Muscle of leg (tissue), 3 donors: ENCODE measurements at regions not wholly inside any gene's neighbourhood (a gene's known extent, or its start where the extent isn't known, plus 50 kb on each side); places are given as distances from the start of the nearest gene placed in this dataset.

Experiments used
- DNase-seq: peaks from one replicate; pipeline ENCODE4 v3.0.0; 2013
- H3K27ac ChIP-seq: one replicate; pipeline ENCODE4 v1.5.1; 2013; ENCODE audit warnings: mild to moderate bottlenecking, low read length, control low read depth
- H3K27me3 ChIP-seq: one replicate; pipeline ENCODE4 v1.6.1; 2013; ENCODE audit warnings: low read length; ENCODE audit not compliant: control insufficient read depth, insufficient read depth
- H3K36me3 ChIP-seq: one replicate; pipeline ENCODE4 v1.6.1; 2013; ENCODE audit warnings: low read length; ENCODE audit not compliant: control insufficient read depth, insufficient read depth
- H3K4me1 ChIP-seq: one replicate; pipeline ENCODE4 v1.6.1; 2013; ENCODE audit warnings: low read length; ENCODE audit not compliant: control insufficient read depth, insufficient read depth
- H3K4me3 ChIP-seq: one replicate; pipeline ENCODE4 v1.5.1; 2013; ENCODE audit warnings: low read length, control low read depth
- H3K9me3 ChIP-seq: replicated peaks from 2 replicates; pipeline ENCODE4 v1.6.1; 2013; ENCODE audit warnings: low read depth, low read length; ENCODE audit not compliant: control insufficient read depth
- WGBS: methylation state at CpG from one replicate; pipeline ENCODE4 v1.1.5; 2013; ENCODE audit warnings: missing lambda C conversion rate; ENCODE audit not compliant: insufficient coverage; 5-methylcytosine and 5-hydroxymethylcytosine counted together

DNA sequence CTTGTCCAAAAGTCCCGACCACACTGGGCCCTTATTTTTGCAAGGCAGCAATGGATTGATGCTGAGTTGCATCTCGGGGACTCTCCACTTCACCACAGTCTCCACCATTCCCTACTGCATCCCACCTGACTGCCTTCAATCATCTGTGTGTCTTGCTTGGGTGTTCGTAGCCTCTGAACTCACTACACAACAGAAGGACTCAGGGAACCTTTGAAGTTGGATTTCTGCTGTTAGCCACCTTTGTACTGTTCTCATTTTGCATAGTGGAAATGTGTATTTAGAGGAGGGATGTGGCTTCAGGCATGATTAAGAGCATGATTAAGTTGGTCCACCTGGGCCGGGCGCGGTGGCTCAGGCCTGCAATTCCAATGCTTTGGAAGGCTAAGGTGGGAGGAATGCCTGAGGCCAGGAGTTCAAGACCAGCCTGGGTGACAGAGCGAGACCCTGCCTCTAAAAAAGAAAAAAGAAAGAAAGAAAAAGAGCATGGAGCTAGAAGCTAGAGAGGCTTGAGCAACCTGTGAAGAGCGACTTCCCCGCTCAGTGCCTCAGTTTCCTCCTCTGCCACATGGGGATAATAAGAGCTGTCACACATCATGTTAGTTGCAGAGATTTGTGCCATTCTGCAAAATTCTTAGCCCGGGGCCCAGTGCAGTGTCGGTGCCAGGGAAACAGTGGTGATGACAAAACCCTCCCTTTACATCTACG lies 121.3 kb upstream of the PTPN1 start:
- H3K4me1 ChIP-seq, result peaks cover 16% of the 10 kb centered on the region
- H3K4me3 ChIP-seq, result no peak overlapping the region
- no peak overlapping the region for H3K27ac ChIP-seq
- H3K36me3 ChIP-seq, result no peaks in the 10 kb centered on the region
- H3K27me3 ChIP-seq, result no peaks in the 10 kb centered on the region
- WGBS, result 83% methylated on average over 6 of the region's 12 CpGs
- no peaks in the 10 kb centered on the region for H3K9me3 ChIP-seq
- no peak for DNase-seq

DNA sequence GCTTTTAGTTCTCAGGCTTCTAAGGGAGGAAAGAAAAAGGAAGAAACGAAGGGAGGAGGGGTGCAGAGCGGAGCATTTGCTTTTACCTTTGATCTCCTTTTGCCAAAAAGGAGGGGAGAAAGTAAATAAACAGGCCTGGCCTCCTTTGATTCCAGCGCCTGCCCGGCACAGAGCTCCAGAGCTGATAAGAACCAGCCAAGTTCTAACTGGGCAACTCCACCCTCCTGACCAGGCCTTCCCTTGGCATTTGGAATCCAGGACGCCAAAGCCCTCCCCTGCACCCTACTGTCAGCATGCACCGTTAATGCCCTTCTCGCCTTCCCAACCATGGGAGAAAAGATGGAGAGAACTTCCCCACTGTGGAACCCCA lies 120.8 kb upstream of the PTPN1 start:
- Histone ChIP-seq H3K4me1 (peaks cover 22% of the 10 kb centered on the region), H3K27ac (no peak overlapping the region), H3K9me3 (no peaks in the 10 kb centered on the region), H3K4me3 (no peak overlapping the region), H3K36me3 (no peaks in the 10 kb centered on the region), H3K27me3 (no peaks in the 10 kb centered on the region)
- WGBS, result 60% methylated on average over 4 of the region's 7 CpGs
- DNase-seq, result no peak

- 82% methylated on average over 4 of the region's 14 CpGs for WGBS
- H3K9me3 ChIP-seq, result no peaks in the 10 kb centered on the region
- no peaks in the 10 kb centered on the region for H3K27me3 ChIP-seq
- H3K4me3 ChIP-seq, result no peak overlapping the region
- H3K4me1 ChIP-seq, result peaks cover 23% of the 10 kb centered on the region
- no peaks in the 10 kb centered on the region for H3K36me3 ChIP-seq
- no peak for DNase-seq
- no peak overlapping the region for H3K27ac ChIP-seq
Measured at GRCh38 chr20:50389808-50390684, 120.1 kb upstream of the PTPN1 start.

DNA sequence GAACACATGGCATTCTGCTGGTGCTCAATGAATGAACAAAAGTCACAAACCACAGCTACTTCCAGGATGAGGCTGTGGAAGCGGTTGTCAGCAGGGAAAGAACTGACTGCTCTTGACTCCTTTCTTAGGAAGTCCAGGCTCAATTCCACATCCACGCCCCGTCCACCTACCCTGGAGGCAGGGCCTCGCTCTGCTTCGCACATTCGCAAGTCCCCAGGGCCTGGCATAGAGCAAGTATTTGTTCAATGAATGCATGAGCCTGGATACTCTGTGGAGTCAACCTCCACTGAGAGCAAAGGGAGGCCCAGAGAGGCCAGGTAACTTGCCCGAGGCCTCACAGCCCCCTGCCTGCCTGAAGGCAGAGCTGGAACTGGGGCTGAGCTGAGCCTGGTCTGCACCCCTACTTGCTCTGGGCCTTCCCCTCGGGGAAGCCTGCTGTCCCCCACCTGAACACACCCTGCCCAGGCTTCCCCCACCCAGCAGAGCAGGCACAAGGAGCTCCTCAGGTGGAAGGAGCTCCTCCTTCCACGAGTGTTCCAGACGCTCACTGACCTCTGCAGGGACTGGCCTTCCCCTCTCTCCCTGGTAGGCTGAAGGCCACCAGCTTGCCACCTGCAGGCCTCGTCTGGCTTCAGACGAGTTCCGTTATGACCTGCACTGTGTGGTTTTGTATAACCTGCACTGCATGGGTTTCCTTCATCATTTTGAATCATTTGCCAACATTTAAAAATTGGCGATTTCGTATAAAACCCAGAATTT lies 119.3 kb upstream of the PTPN1 start:
- H3K9me3 ChIP-seq, result no peaks in the 10 kb centered on the region
- WGBS, result 92% methylated on average over 8 of the region's 15 CpGs
- no peak overlapping the region for H3K27ac ChIP-seq
- peaks cover 23% of the 10 kb centered on the region for H3K4me1 ChIP-seq
- H3K27me3 ChIP-seq, result no peaks in the 10 kb centered on the region
- no peak overlapping the region for H3K4me3 ChIP-seq
- DNase-seq, result no peak
- no peaks in the 10 kb centered on the region for H3K36me3 ChIP-seq

DNA sequence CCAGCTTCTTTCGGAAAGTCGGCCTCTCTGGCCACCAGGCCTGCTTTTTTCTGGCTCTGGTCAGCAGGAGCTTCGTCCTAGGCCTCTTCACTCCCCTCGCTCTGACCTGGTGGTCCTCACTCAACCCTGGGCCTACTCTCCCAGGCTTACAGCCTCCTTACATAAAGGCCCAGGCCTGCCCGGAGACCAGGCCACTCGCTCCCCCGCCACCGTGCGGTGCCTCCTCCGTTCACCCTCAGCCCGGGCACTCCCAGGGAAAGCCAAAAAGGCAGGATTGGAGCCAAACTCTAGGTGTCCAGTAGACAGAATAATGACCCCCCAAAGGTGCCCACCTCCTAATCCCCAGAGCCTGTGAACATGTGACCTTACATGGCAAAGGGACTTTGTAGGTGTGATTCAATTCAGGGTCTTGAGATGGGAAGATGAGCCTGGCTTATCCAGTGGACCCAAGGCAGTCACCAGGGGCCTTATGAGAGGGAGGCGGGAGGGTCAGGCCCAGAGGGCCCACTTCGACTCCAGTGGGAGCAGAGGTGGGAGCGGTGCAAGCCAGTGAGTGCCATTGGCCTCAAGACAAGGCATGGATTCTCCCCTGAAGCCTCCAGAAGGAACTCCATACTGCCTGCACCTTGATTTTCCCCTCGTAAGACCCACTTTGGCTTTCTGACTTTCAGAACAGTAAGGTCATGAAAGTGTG lies 118.6 kb upstream of the PTPN1 start:
- no peak overlapping the region for H3K27ac ChIP-seq
- H3K27me3 ChIP-seq, result no peaks in the 10 kb centered on the region
- WGBS, result 90% methylated on average over 14 of the region's 15 CpGs

DNA sequence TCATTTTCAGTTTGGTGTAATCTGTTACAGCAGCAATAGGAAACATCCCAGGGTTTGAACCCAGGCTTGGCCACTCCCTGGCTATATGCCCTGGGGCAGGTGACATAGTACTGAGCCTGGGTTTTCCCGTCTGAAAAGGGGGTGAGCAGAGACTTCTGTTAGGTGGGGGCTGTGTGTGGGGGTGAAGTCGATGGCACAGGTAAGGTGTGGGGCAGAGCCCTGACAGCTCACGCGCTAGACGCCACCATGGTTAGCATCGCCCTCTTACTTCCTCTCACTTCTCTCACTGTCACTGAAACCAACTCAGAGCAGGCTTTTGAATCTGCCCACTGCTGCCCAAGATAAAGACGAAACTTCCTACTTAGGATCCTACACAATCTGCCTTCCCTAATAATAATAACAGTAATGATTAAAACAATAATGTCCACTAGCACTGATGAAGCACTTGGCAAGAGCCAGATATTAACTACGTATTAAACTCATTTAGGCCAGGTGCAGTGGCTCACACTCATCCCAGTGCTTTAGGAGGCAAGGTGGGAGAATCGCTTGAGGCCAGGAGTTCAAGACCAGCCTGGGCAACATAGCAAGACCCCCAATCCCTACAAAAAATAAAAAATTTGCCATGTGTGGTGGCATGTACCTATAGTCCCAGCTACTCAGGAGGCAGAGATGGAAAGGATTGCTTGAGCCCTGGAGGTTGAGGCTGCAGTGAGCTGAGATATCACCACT lies 117.9 kb upstream of the PTPN1 start:
- no peaks in the 10 kb centered on the region for H3K36me3 ChIP-seq
- no peak for DNase-seq
- 90% methylated on average over 2 of the region's 9 CpGs for WGBS
- H3K9me3 ChIP-seq, result no peaks in the 10 kb centered on the region
- H3K4me3 ChIP-seq, result no peak overlapping the region
- H3K27ac ChIP-seq, result no peak overlapping the region
- peaks cover 25% of the 10 kb centered on the region for H3K4me1 ChIP-seq
- H3K27me3 ChIP-seq, result no peaks in the 10 kb centered on the region

More for the DNA sequence above, 118.6 kb upstream of the PTPN1 start:
- DNase-seq, result no peak
- Histone ChIP-seq H3K9me3 (no peaks in the 10 kb centered on the region), H3K36me3 (no peaks in the 10 kb centered on the region), H3K4me1 (peaks cover 20% of the 10 kb centered on the region), H3K4me3 (no peak overlapping the region)

GRCh38 chr20:50393242-50393641 lies 116.9 kb upstream of the PTPN1 start:
- DNase-seq, result no peak
- Histone ChIP-seq H3K27me3 (no peaks in the 10 kb centered on the region), H3K9me3 (no peaks in the 10 kb centered on the region), H3K27ac (no peak overlapping the region), H3K36me3 (no peaks in the 10 kb centered on the region), H3K4me1 (peaks cover 29% of the 10 kb centered on the region), H3K4me3 (no peak overlapping the region)
- 63% methylated on average over 4 of the region's 6 CpGs for WGBS

DNA sequence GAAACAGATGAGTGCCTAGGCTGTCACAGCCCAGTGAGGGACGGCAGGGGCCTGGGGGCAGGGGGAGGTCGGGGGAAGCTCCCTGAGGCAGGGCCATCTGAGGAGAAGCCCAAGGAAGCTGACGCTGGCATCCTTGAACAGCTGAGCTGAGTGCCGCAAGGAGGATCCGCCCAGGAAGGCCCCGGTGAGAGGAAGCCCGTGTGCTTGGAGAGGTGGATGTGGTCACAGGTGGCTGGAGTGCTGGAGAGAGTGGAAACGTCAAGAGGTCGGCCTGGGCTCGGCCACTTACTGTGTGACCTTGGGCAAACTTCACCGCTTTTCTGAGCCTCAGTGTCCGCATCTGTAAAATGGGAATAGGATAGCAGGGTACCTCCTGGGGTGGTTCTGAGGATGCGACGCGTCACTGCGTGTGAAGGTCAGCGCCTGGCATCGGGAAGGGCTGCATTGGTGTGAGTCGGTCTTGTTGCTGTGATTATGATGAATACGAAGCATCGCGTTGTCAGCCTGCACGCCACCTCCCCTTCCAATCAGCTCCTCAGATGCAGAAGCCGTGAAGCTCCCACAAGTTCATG lies 116.1 kb upstream of the PTPN1 start:
- Histone ChIP-seq H3K36me3 (no peaks in the 10 kb centered on the region), H3K9me3 (no peaks in the 10 kb centered on the region), H3K27me3 (no peaks in the 10 kb centered on the region), H3K4me3 (no peak overlapping the region), H3K27ac (no peak overlapping the region), H3K4me1 (peaks cover 36% of the 10 kb centered on the region)
- no peak for DNase-seq
- WGBS, result 76% methylated on average over 16 of the region's 24 CpGs

DNA sequence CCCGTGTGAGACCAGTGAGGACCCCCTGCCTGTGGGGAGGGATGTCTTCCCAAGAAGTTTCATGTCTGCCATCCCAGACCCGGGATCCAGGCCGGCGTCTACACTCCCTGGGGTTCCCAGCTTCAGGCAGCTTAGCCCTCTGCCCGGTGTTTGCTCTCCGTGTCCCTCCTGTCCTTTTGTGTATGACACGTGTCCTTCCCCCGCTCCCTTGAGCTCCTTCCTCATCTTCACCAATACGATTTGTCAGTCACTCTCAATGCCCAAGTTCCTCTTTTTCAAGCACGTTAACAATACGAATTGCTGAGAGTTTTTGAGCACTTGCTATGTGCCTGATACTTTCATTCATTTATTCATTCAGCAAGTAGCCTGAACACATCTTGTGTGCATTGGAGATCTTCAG lies 115.6 kb upstream of the PTPN1 start:
- WGBS, result 78% methylated on average over 10 of the region's 11 CpGs
- no peaks in the 10 kb centered on the region for H3K9me3 ChIP-seq
- no peaks in the 10 kb centered on the region for H3K27me3 ChIP-seq
- peak overlapping the region; percentile 37 for H3K27ac ChIP-seq
- peaks cover 41% of the 10 kb centered on the region for H3K4me1 ChIP-seq
- no peak overlapping the region for H3K4me3 ChIP-seq
- no peak for DNase-seq
- H3K36me3 ChIP-seq, result no peaks in the 10 kb centered on the region
